ENCODE measurements at regions not wholly inside any gene's neighbourhood (a gene's known extent, or its start where the extent isn't known, plus 50 kb on each side); places are given as distances from the start of the nearest gene placed in this dataset.

DNA sequence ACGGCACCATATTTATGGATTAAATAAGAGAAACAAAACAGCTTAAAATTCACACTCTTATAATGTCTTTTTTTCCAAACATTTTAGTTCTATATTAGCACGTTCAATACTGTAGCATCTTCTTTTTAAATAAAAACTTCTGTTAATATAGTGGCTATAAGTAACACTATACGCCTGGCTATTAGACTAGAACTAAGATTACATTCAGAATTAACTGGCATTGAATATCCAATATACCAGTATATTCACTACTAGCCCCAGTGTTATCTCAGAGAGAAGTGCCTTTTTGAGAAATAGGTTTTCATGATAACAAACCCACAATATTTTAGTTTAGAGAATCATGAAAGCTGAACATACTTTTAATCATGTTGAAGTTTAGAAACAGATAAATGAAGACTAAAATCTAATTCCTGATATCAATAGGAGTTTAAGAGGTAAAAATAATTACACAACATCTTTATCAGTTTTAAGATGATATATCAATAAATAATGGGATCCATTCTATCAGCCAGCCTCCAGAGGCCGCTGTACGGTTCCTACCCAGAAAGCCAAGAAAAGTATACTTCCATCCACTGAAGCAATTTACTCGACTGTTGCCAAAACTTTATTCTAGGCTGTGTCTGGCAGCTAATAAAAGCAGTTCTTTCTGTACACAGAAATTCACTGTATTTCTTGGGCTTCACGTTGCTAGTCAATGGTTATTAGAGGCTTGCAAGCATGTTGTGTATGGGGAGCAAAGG lies 1113.4 kb upstream of the MIR17HG start:
- TF ChIP-seq EZH2 (IDR thresholded peaks at IDR 0.05) (no peak), POLR2AphosphoS5 (IDR thresholded peaks at IDR 0.05; ENCODE audit: borderline replicate concordance, low read depth, low read length) (no peak), FOXP2 (optimal IDR thresholded peaks at IDR 0.05; ENCODE audit: control extremely low read depth, extremely low read length, insufficient read depth) (no peak)
